Testis (tissue), 2 donors: ENCODE measurements at regions not wholly inside any gene's neighbourhood (a gene's known extent, or its start where the extent isn't known, plus 50 kb on each side); places are given as distances from the start of the nearest gene placed in this dataset.

ENCODE experiments used
- CTCF ChIP-seq, 3 experiments: fragments of 450-650 bp in 2 of 3; fragments of 200-600 bp in 1 of 3; sonication (generic) in 1 of 3; IDR thresholded peaks; one replicate each; pipeline ENCODE4 v1.5.1; 2016 to 2019; ENCODE audit warnings: antibody characterized with exemption in 3 of 3, mild to moderate bottlenecking in 2 of 3, moderate library complexity in 1 of 3
- POLR2A ChIP-seq: fragments of 450-650 bp; IDR thresholded peaks from one replicate; pipeline ENCODE4 v1.6.1; 2017; ENCODE audit warnings: antibody characterized with exemption, mild to moderate bottlenecking, moderate library complexity

GRCh38 chr12:87320724-87321123, 708.5 kb downstream of the C12orf50 start:
- TF ChIP-seq POLR2A (no peak), CTCF (IDR thresholded peaks at IDR 0.05) (no peak)
